WTC11 (cell line): ENCODE measurements at regions not wholly inside any gene's neighbourhood (a gene's known extent, or its start where the extent isn't known, plus 50 kb on each side); places are given as distances from the start of the nearest gene placed in this dataset.

Experiments
- ATAC-seq: fragments of 200-7000 bp; cut with Tn5 transposase; 2 replicates; pipeline ENCODE4 v1.10.0; 2021; ENCODE audit warnings: mild to moderate bottlenecking, moderate library complexity
- CTCF ChIA-PET: fragments of 300-600 bp; sonication (Branson Sonifier 250); formaldehyde crosslinking; loops from one replicate; lab custom pipeline; 2021; ENCODE audit warnings: antibody characterized with exemption; lab: Charles Lee
- POLR2A ChIA-PET: fragments of 350-600 bp; sonication (Branson Sonifier 250); formaldehyde crosslinking; loops from one replicate; lab custom pipeline; 2021; ENCODE audit warnings: antibody characterized with exemption; lab: Charles Lee
- DNase-seq: peaks from one replicate; pipeline ENCODE4 v3.0.0; 2021; ENCODE audit warnings: low spot score
- H3K27ac Mint-ChIP-seq: 2 replicates; pipeline ENCODE4 v1.8.0; 2021; ENCODE audit warnings: mixed read lengths
- H3K27me3 Mint-ChIP-seq: 2 replicates; pipeline ENCODE4 v1.8.0; 2021; ENCODE audit warnings: low read depth, mild to moderate bottlenecking, moderate library complexity, mixed read lengths
- H3K36me3 Mint-ChIP-seq: 2 replicates; pipeline ENCODE4 v1.8.0; 2021; ENCODE audit warnings: mixed read lengths
- H3K4me1 Mint-ChIP-seq: 2 replicates; pipeline ENCODE4 v1.8.0; 2022; ENCODE audit warnings: mixed read lengths
- H3K4me3 Mint-ChIP-seq: 2 replicates; pipeline ENCODE4 v1.8.0; 2021; ENCODE audit warnings: mild to moderate bottlenecking, moderate library complexity, mixed read lengths
- H3K9me3 Mint-ChIP-seq: 2 replicates; pipeline ENCODE4 v1.8.0; 2021; ENCODE audit warnings: mixed read lengths
- ATF2 ChIP-seq: sonication (generic); formaldehyde crosslinking; IDR thresholded peaks from 2 replicates; pipeline ENCODE4 v1.8.1; 2022; ENCODE audit warnings: low read depth, missing genetic modification reagents, borderline replicate concordance
- CTCF ChIP-seq: fragments of 200-600 bp; IDR thresholded peaks from 2 replicates; pipeline ENCODE4 v1.8.0; 2022; ENCODE audit warnings: antibody characterized with exemption
- E2F5 ChIP-seq: sonication (generic); formaldehyde crosslinking; IDR thresholded peaks from 2 replicates; pipeline ENCODE4 v1.8.1; 2022; ENCODE audit warnings: mild to moderate bottlenecking, moderate library complexity, missing genetic modification reagents
- ESRRA ChIP-seq: sonication (generic); formaldehyde crosslinking; IDR thresholded peaks from 2 replicates; pipeline ENCODE4 v1.8.1; 2022; ENCODE audit warnings: mild to moderate bottlenecking, missing genetic modification reagents, borderline replicate concordance
- ETV6 ChIP-seq: sonication (generic); formaldehyde crosslinking; IDR thresholded peaks from 2 replicates; pipeline ENCODE4 v1.8.1; 2022; ENCODE audit warnings: mild to moderate bottlenecking, missing genetic modification reagents
- FOXK1 ChIP-seq: sonication (generic); formaldehyde crosslinking; IDR thresholded peaks from 2 replicates; pipeline ENCODE4 v1.8.0; 2022; ENCODE audit warnings: mild to moderate bottlenecking, moderate library complexity, missing genetic modification reagents
- FOXP4 ChIP-seq: sonication (generic); formaldehyde crosslinking; IDR thresholded peaks from 2 replicates; pipeline ENCODE4 v1.8.0; 2022; ENCODE audit warnings: mild to moderate bottlenecking, missing genetic modification reagents
- HMGA2 ChIP-seq: fragments of 250-450 bp; sonication (Bioruptor Pico); IDR thresholded peaks from 2 replicates; pipeline ENCODE4 v1.4.0; 2021; ENCODE audit warnings: mild to moderate bottlenecking, moderate library complexity
- IRF2 ChIP-seq: sonication (generic); formaldehyde crosslinking; IDR thresholded peaks from 2 replicates; pipeline ENCODE4 v1.8.0; 2022; ENCODE audit warnings: low read depth, missing genetic modification reagents, borderline replicate concordance
- PREB ChIP-seq: sonication (generic); formaldehyde crosslinking; IDR thresholded peaks from 2 replicates; pipeline ENCODE4 v1.8.1; 2022; ENCODE audit warnings: mild to moderate bottlenecking, missing genetic modification reagents, moderate library complexity, borderline replicate concordance
- RORB ChIP-seq: fragments of 250-450 bp; sonication (Bioruptor Pico); IDR thresholded peaks from 2 replicates; pipeline ENCODE4 v1.9.0; 2021; ENCODE audit warnings: mild to moderate bottlenecking
- SP1 ChIP-seq: sonication (generic); formaldehyde crosslinking; conservative IDR thresholded peaks from 2 replicates; pipeline ENCODE4 v1.8.1; 2022; ENCODE audit warnings: missing genetic modification reagents
- TP53 ChIP-seq: sonication (generic); formaldehyde crosslinking; IDR thresholded peaks from 2 replicates; pipeline ENCODE4 v1.8.1; 2023; ENCODE audit warnings: mild to moderate bottlenecking, missing genetic modification reagents
- ZNF138 ChIP-seq: sonication (generic); formaldehyde crosslinking; conservative IDR thresholded peaks from 2 replicates; pipeline ENCODE4 v1.8.1; 2022; ENCODE audit warnings: mild to moderate bottlenecking, moderate library complexity, missing genetic modification reagents
- ZNF281 ChIP-seq: sonication (generic); formaldehyde crosslinking; IDR thresholded peaks from 2 replicates; pipeline ENCODE4 v1.8.0; 2023; ENCODE audit warnings: mild to moderate bottlenecking, missing genetic modification reagents
- ZNF396 ChIP-seq: fragments of 250-450 bp; sonication (Bioruptor Pico); IDR thresholded peaks from 2 replicates; pipeline ENCODE4 v1.8.0; 2021; ENCODE audit warnings: mild to moderate bottlenecking, moderate library complexity, borderline replicate concordance
- ZNF425 ChIP-seq: fragments of 250-450 bp; sonication (Bioruptor Pico); conservative IDR thresholded peaks from 2 replicates; pipeline ENCODE4 v1.9.0; 2021; ENCODE audit warnings: mild to moderate bottlenecking

GRCh38 chrX:113743069-113743468 lies 840.8 kb upstream of the HTR2C start (continued):
- TF ChIP-seq ZNF281 (CRISPR knock-in tag) (no peak), TP53 (CRISPR knock-in tag) (no peak), ZNF138 (CRISPR knock-in tag) (no peak), ZNF396 (CRISPR knock-in tag) (no peak)
- TF ChIP-seq, all 79 proteins: peak for 0

- no peak for DNase-seq
- Mint-ChIP-seq H3K9me3 (0 out of 2 replicates have a peak, but pooled peaks cover 4% of the 10 kb centered on the region), H3K27me3 (no peaks in the 10 kb centered on the region), H3K4me3 (no peak overlapping the region), H3K4me1 (peaks cover 5% of the 10 kb centered on the region), H3K36me3 (peaks cover 5% of the 10 kb centered on the region; the same call in 1 of the 2 replicates), H3K27ac (peak overlapping the region; percentile 72)
- ChIA-PET POLR2A (no interaction called here), CTCF (interaction anchor here (0.6 kb wide), 1 partner anchor 11 kb away, joined by 3 read pairs; no protein-coding TSS in a partner anchor)
- TF ChIP-seq FOXP4 (no peak), ZNF281 (CRISPR knock-in tag) (no peak), E2F5 (CRISPR knock-in tag) (no peak), RORB (CRISPR knock-in tag) (no peak), FOXK1 (no peak), IRF2 (no peak), ATF2 (CRISPR knock-in tag) (no peak), SP1 (CRISPR knock-in tag) (no peak), ESRRA (CRISPR knock-in tag) (no peak), HMGA2 (CRISPR knock-in tag) (no peak), PREB (CRISPR knock-in tag) (no peak), CTCF (no peak), ZNF425 (no peak), ETV6 (CRISPR knock-in tag) (no peak)
- no peak for ATAC-seq
Observed at GRCh38 chrX:113741744-113742143, 842.1 kb upstream of the HTR2C start.
